D721Med (cell line): ENCODE measurements at regions not wholly inside any gene's neighbourhood (a gene's known extent, or its start where the extent isn't known, plus 50 kb on each side); places are given as distances from the start of the nearest gene placed in this dataset.
"Not testable (repeated sequence)": the region's sequence is repeated elsewhere in the genome, so short reads cannot be mapped to it uniquely, and the experiment has no call there.

Source experiments
- DNase-seq: peaks from one replicate; pipeline ENCODE4 v3.0.0; 2011; ENCODE audit warnings: low spot score; ENCODE audit not compliant: insufficient read length
- FAIRE-seq: peaks from 2 replicates; lab custom pipeline; 2011; peaks lifted over from hg19 to GRCh38; lab: Jason Lieb, UNC
- TF ChIP-seq, protein P1 (sequence below): IDR thresholded peaks from 2 replicates; pipeline ENCODE4 v1.5.1; 2012; ENCODE audit warnings: mild to moderate bottlenecking, control low read depth; ENCODE audit not compliant: insufficient read depth; ENCODE audit errors: missing control alignments

- no peak for FAIRE-seq
- TF ChIP-seq, protein P1, sequence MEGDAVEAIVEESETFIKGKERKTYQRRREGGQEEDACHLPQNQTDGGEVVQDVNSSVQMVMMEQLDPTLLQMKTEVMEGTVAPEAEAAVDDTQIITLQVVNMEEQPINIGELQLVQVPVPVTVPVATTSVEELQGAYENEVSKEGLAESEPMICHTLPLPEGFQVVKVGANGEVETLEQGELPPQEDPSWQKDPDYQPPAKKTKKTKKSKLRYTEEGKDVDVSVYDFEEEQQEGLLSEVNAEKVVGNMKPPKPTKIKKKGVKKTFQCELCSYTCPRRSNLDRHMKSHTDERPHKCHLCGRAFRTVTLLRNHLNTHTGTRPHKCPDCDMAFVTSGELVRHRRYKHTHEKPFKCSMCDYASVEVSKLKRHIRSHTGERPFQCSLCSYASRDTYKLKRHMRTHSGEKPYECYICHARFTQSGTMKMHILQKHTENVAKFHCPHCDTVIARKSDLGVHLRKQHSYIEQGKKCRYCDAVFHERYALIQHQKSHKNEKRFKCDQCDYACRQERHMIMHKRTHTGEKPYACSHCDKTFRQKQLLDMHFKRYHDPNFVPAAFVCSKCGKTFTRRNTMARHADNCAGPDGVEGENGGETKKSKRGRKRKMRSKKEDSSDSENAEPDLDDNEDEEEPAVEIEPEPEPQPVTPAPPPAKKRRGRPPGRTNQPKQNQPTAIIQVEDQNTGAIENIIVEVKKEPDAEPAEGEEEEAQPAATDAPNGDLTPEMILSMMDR: no peak
- no peak for DNase-seq
These were observed 105.2 kb downstream of the BRMS1L start for GRCh38 chr14:35931346-35931745.

DNA sequence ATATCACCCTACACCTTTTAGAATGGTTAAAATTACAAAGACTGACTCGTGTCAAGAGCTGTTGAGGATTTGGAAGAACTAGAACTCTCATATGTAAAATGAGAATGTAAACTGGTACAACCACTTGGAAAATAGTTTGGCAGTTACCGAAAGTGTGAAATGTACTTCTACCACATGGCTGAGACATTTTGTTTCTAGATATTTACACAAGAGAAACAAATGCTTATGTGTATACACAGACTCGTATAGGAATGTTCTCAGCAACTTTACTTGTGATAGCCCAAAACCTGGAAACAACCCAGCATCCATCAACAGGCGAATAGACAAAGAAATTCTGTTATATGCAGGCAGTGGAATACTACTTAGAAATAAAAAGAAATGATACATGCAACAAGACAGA is 103.0 kb downstream of the BRMS1L start:
- TF ChIP-seq, protein P1: no peak

DNA sequence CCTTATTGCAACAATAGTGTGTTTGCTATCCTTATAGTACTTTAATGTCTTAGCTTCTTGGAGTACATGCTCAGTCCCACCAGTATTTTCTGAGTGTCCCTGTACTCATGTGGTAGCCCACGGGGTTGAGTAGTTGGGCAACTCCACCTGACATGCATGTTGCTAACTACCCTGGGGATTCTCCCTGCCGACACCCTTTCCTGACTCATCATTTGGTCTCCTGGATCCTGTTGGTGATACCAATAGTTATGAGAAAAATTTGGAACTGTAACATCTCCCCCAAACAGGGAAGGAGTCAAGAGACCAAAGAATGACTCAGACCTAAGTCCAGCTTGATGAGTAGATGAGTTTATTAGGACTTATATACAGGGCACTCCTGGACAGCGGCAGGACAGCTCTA is 101.6 kb downstream of the BRMS1L start:
- FAIRE-seq: no peak

More for the DNA sequence above, 103.0 kb downstream of the BRMS1L start:
- DNase-seq: no peak
- FAIRE-seq: peak; percentile 51

GRCh38 chr14:35925319-35925718 is 99.2 kb downstream of the BRMS1L start:
- TF ChIP-seq, protein P1: no peak
- no peak for FAIRE-seq

More for the DNA sequence above, 101.6 kb downstream of the BRMS1L start:
- no peak for DNase-seq
- TF ChIP-seq, protein P1: no peak

DNA sequence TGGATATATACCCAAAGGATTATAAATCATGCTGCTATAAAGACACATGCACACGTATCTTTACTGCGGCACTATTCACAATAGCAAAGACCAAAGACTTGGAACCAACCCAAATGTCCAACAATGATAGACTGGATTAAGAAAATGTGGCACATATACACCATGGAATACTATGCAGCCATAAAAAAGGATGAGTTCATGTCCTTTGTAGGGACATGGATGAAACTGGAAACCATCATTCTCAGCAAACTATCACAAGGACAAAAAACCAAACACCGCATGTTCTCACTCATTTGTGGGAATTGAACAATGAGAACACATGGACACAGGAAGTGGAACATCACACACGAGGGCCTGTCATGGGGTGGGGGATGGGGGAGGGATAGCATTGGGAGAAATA is 96.5 kb downstream of the BRMS1L start:
- FAIRE-seq, DNase-seq: not testable (repeated sequence)

More at GRCh38 chr14:35925319-35925718, 99.2 kb downstream of the BRMS1L start:
- DNase-seq: no peak

DNA sequence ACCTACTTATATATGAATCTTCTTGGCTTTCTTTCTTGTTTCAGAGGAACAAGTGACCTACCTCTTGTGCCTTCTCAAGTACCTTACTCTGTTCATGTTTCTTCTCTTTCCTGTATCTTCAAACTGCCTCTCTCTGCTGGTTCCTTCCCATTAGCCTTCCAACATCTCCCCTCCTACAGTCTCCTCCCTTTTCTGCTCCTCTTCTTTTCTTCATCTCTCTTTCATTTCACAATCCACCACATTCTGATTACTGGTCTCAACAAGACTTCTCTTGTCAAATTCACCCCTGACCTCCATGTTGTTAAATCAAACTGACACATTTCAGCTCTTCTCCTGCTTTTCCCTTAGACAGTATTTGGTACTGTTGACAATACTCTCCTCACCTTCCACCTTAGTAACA is 95.6 kb downstream of the BRMS1L start:
- no peak for FAIRE-seq
- TF ChIP-seq, protein P1: no peak
- no peak for DNase-seq
